H9 (cell line): ENCODE measurements at regions not wholly inside any gene's neighbourhood (a gene's known extent, or its start where the extent isn't known, plus 50 kb on each side); places are given as distances from the start of the nearest gene placed in this dataset.

ENCODE experiments used
- DNase-seq: peaks from one replicate; pipeline ENCODE4 v3.0.0-alpha.2; 2017
- H2AFZ ChIP-seq: one replicate; pipeline ENCODE4 v1.6.1; 2013; ENCODE audit warnings: mild to moderate bottlenecking, low read length, control low read depth, moderate library complexity
- H2AK5ac ChIP-seq: 2 replicates; pipeline ENCODE4 v1.6.1; 2013; ENCODE audit warnings: low read length, control low read depth, mixed read lengths; ENCODE audit not compliant: insufficient read length
- H2BK120ac ChIP-seq: one replicate; pipeline ENCODE4 v1.6.1; 2013; ENCODE audit warnings: low read depth, mild to moderate bottlenecking, low read length, control low read depth, inconsistent platforms; ENCODE audit not compliant: poor library complexity, severe bottlenecking
- H2BK12ac ChIP-seq: 2 replicates; pipeline ENCODE4 v1.6.1; 2013; ENCODE audit warnings: low read length, control low read depth, mixed read lengths, low read depth; ENCODE audit not compliant: insufficient read length
- H2BK15ac ChIP-seq: 2 replicates; pipeline ENCODE4 v1.6.1; 2013; ENCODE audit warnings: low read depth, low read length, control low read depth
- H2BK20ac ChIP-seq: one replicate; pipeline ENCODE4 v1.6.1; 2013; ENCODE audit warnings: low read depth, mild to moderate bottlenecking, low read length, control low read depth, inconsistent platforms; ENCODE audit not compliant: poor library complexity, severe bottlenecking
- H2BK5ac ChIP-seq: 2 replicates; pipeline ENCODE4 v1.6.1; 2013; ENCODE audit warnings: low read length, control low read depth, mixed read lengths; ENCODE audit not compliant: insufficient read length
- H3K14ac ChIP-seq: 2 replicates; pipeline ENCODE4 v1.6.1; 2013; ENCODE audit warnings: low read length, control low read depth; ENCODE audit not compliant: insufficient read depth
- H3K18ac ChIP-seq: 2 replicates; pipeline ENCODE4 v1.6.1; 2013; ENCODE audit warnings: low read depth, mild to moderate bottlenecking, mixed read lengths, low read length, control low read depth; ENCODE audit not compliant: insufficient read length
- H3K23ac ChIP-seq: 2 replicates; pipeline ENCODE4 v1.6.1; 2013; ENCODE audit warnings: low read length, control low read depth, mixed read lengths, low read depth; ENCODE audit not compliant: insufficient read length
- H3K23me2 ChIP-seq: 2 replicates; pipeline ENCODE4 v1.6.1; 2013; ENCODE audit warnings: low read depth, mild to moderate bottlenecking, mixed read lengths, low read length, control low read depth; ENCODE audit not compliant: insufficient read length, poor library complexity, severe bottlenecking
- H3K27ac ChIP-seq: 2 replicates; pipeline ENCODE4 v1.5.1; 2013; ENCODE audit warnings: low read length, control low read depth, mixed read lengths, low read depth; ENCODE audit not compliant: insufficient read length
- H3K27me3 ChIP-seq: 2 replicates; pipeline ENCODE4 v1.6.1; 2013; ENCODE audit warnings: low read length, control low read depth, inconsistent platforms; ENCODE audit not compliant: insufficient read depth
- H3K4ac ChIP-seq: 2 replicates; pipeline ENCODE4 v1.6.1; 2013; ENCODE audit warnings: low read depth, mild to moderate bottlenecking, control low read depth, inconsistent platforms, low read length, moderate library complexity
- H3K4me1 ChIP-seq: 2 replicates; pipeline ENCODE4 v1.6.1; 2013; ENCODE audit warnings: low read length, control low read depth, inconsistent platforms; ENCODE audit not compliant: insufficient read depth
- H3K4me2 ChIP-seq: 2 replicates; pipeline ENCODE4 v1.6.1; 2013; ENCODE audit warnings: low read length, control low read depth, mixed read lengths; ENCODE audit not compliant: insufficient read length, insufficient read depth
- H3K56ac ChIP-seq: 2 replicates; pipeline ENCODE4 v1.6.1; 2013; ENCODE audit warnings: low read depth, mild to moderate bottlenecking, mixed read lengths, low read length, control low read depth; ENCODE audit not compliant: insufficient read length
- H3K79me1 ChIP-seq: 2 replicates; pipeline ENCODE4 v1.6.1; 2013; ENCODE audit warnings: low read depth, mild to moderate bottlenecking, moderate library complexity, low read length, control low read depth, inconsistent platforms; ENCODE audit not compliant: insufficient read depth, poor library complexity, severe bottlenecking
- H3K79me2 ChIP-seq: 2 replicates; pipeline ENCODE4 v1.6.1; 2013; ENCODE audit warnings: low read length, control low read depth, inconsistent platforms; ENCODE audit not compliant: insufficient read depth
- H3K9ac ChIP-seq: 2 replicates; pipeline ENCODE4 v1.6.1; 2013; ENCODE audit warnings: low read length, control low read depth, mixed read lengths; ENCODE audit not compliant: insufficient read length; ENCODE audit errors: extremely low read depth
- H3K9me3 ChIP-seq: one replicate; pipeline ENCODE4 v1.6.1; 2013; ENCODE audit warnings: low read depth, low read length, inconsistent platforms; ENCODE audit not compliant: control insufficient read depth
- H3T11ph ChIP-seq: one replicate; pipeline ENCODE4 v1.6.1; 2013; ENCODE audit warnings: mild to moderate bottlenecking, low read length, control low read depth, inconsistent platforms
- H4K20me1 ChIP-seq: one replicate; pipeline ENCODE4 v1.6.1; 2013; ENCODE audit not compliant: control insufficient read depth, insufficient read length, insufficient read depth
- H4K5ac ChIP-seq: 2 replicates; pipeline ENCODE4 v1.6.1; 2013; ENCODE audit warnings: low read depth, mild to moderate bottlenecking, mixed read lengths, low read length, control low read depth; ENCODE audit not compliant: insufficient read length
- H4K8ac ChIP-seq: replicated peaks from 2 replicates; pipeline ENCODE4 v1.6.1; 2013; ENCODE audit warnings: low read length, control low read depth, mixed read lengths, low read depth; ENCODE audit not compliant: insufficient read length
- H4K91ac ChIP-seq: 2 replicates; pipeline ENCODE4 v1.6.1; 2013; ENCODE audit warnings: low read depth, mild to moderate bottlenecking, moderate library complexity, mixed read lengths, low read length, control low read depth; ENCODE audit not compliant: insufficient read length
- H3K27ac Mint-ChIP-seq, 3 experiments: 2 replicates in 2 of 3; 3 replicates in 1 of 3; pipeline ENCODE4 v1.8.0; 2020 to 2021; ENCODE audit warnings: mixed read lengths in 3 of 3, mild to moderate bottlenecking in 1 of 3, moderate library complexity in 1 of 3
- H3K27me3 Mint-ChIP-seq: 2 replicates; pipeline ENCODE4 v1.8.0; 2021; ENCODE audit warnings: low read depth, mild to moderate bottlenecking, moderate library complexity, mixed read lengths
- H3K36me3 Mint-ChIP-seq, 3 experiments: 2 replicates in 2 of 3; 3 replicates in 1 of 3; pipeline ENCODE4 v1.8.0; 2020 to 2021; ENCODE audit warnings: low read depth in 3 of 3, mixed read lengths in 3 of 3; ENCODE audit not compliant: insufficient read depth in 1 of 3
- H3K4me1 Mint-ChIP-seq, 2 experiments: 2 replicates each; pipeline ENCODE4 v1.8.0; 2020; ENCODE audit warnings: mixed read lengths in 2 of 2
- H3K4me3 Mint-ChIP-seq, 2 experiments: 2 replicates in 1 of 2; 3 replicates in 1 of 2; pipeline ENCODE4 v1.8.0; 2020 to 2021; ENCODE audit warnings: mild to moderate bottlenecking in 2 of 2, mixed read lengths in 2 of 2, moderate library complexity in 1 of 2
- H3K9me3 Mint-ChIP-seq, 2 experiments: 2 replicates in 1 of 2; 3 replicates in 1 of 2; pipeline ENCODE4 v1.8.0; 2020; ENCODE audit warnings: mild to moderate bottlenecking in 2 of 2, mixed read lengths in 2 of 2, moderate library complexity in 1 of 2
- WGBS: extraction: QIAGEN DNeasy Blood & Tissue Kit; methylation state at CpG from one replicate; pipeline ENCODE4 v1.1.7; 2013; ENCODE audit warnings: missing lambda C conversion rate, low lambda C conversion rate, mixed read lengths; ENCODE audit not compliant: insufficient read length; ENCODE audit errors: extremely low coverage; 5-methylcytosine and 5-hydroxymethylcytosine counted together
- TF ChIP-seq, protein P1 (sequence below): fragments of 200-600 bp; sonication (generic); conservative IDR thresholded peaks from 3 replicates; pipeline ENCODE4 v1.8.0; 2021; ENCODE audit warnings: antibody characterized with exemption, mild to moderate bottlenecking

DNA sequence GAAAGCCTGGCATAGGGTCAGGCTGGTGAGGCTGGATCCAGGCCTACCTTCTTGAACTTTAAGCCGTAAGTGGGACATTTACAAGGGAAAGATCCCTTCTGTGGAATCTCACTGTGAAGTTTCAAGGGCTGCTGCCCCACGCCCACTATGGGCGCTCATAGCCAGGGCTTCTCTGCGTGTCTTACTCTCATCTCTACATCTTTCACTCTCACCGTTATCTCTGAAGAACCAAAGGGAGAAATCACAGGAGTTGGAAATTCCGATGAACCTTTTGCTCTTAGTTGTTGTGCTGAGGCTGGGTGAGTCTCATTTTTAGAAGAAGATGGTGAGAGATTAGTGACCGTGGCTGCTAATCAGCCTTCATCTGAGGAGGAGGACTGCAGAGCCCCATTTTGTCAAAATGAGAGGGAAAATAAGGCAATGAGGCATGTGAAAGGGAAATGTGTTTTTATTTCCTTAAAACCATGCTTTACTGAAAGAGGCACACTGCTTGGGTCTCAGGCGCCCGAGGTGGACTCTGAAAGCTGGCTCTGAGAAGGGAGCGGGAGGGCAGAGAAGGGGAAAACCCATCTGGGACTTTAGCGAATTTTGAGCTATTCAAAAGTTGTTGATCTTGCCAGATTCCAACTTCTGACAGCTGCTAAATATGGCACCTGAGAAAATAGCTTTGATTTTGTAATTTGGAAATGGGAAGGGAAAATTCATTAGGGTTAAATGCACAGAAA, 301.5 kb downstream of the CLIC5 start:
- no peak overlapping the region for H2BK20ac ChIP-seq
- no peak overlapping the region for H3K23ac ChIP-seq
- H2AFZ ChIP-seq, result no peak overlapping the region
- no peaks in the 10 kb centered on the region for H3K79me1 ChIP-seq
- no peak overlapping the region for H3K14ac ChIP-seq
- no peak for DNase-seq
- no peak overlapping the region for H4K5ac ChIP-seq
- H3K27me3 ChIP-seq, result no peaks in the 10 kb centered on the region; the same call in 1 of the 2 replicates
- H3K56ac ChIP-seq, result no peak overlapping the region
- no peaks in the 10 kb centered on the region for H3K23me2 ChIP-seq
- no peak overlapping the region for H3K9ac ChIP-seq
- H2AK5ac ChIP-seq, result no peak overlapping the region
- no peak overlapping the region for H3K4me3 Mint-ChIP-seq
- H3K9me3 ChIP-seq, result no peaks in the 10 kb centered on the region
- H4K91ac ChIP-seq, result no peak overlapping the region
- no peak overlapping the region for H2BK15ac ChIP-seq
- no peak overlapping the region for H3K4ac ChIP-seq
- no peak overlapping the region for H3K27ac Mint-ChIP-seq
- peaks cover 8% of the 10 kb centered on the region in 2 experiments for H3K4me1 Mint-ChIP-seq
- H3K4me2 ChIP-seq, result no peak overlapping the region
- H3K36me3 Mint-ChIP-seq, result no peaks in the 10 kb centered on the region
- no peak overlapping the region for H3K27ac ChIP-seq
- WGBS, result no CpG with 5 or more reads among the region's 11 CpGs
- H4K20me1 ChIP-seq, result no peaks in the 10 kb centered on the region
- no peaks in the 10 kb centered on the region for H3K4me1 ChIP-seq
- no peaks in the 10 kb centered on the region for H3K9me3 Mint-ChIP-seq
- H2BK120ac ChIP-seq, result no peak overlapping the region
- no peak overlapping the region for H3K18ac ChIP-seq
- no peak overlapping the region for H4K8ac ChIP-seq
- no peak overlapping the region for H2BK12ac ChIP-seq
- peaks cover 1% of the 10 kb centered on the region; the same call in 1 of the 2 replicates for H3K27me3 Mint-ChIP-seq
- H2BK5ac ChIP-seq, result no peak overlapping the region
- H3T11ph ChIP-seq, result no peak overlapping the region
- no peaks in the 10 kb centered on the region for H3K79me2 ChIP-seq
- TF ChIP-seq, protein P1, sequence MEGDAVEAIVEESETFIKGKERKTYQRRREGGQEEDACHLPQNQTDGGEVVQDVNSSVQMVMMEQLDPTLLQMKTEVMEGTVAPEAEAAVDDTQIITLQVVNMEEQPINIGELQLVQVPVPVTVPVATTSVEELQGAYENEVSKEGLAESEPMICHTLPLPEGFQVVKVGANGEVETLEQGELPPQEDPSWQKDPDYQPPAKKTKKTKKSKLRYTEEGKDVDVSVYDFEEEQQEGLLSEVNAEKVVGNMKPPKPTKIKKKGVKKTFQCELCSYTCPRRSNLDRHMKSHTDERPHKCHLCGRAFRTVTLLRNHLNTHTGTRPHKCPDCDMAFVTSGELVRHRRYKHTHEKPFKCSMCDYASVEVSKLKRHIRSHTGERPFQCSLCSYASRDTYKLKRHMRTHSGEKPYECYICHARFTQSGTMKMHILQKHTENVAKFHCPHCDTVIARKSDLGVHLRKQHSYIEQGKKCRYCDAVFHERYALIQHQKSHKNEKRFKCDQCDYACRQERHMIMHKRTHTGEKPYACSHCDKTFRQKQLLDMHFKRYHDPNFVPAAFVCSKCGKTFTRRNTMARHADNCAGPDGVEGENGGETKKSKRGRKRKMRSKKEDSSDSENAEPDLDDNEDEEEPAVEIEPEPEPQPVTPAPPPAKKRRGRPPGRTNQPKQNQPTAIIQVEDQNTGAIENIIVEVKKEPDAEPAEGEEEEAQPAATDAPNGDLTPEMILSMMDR, result no peak
